Muscle of leg (tissue), 3 donors: ENCODE measurements at regions not wholly inside any gene's neighbourhood (a gene's known extent, or its start where the extent isn't known, plus 50 kb on each side); places are given as distances from the start of the nearest gene placed in this dataset.
"Not testable (repeated sequence)": the region's sequence is repeated elsewhere in the genome, so short reads cannot be mapped to it uniquely, and the experiment has no call there.

Experiments used
- DNase-seq: peaks from one replicate; pipeline ENCODE4 v3.0.0; 2013
- H3K27ac ChIP-seq: one replicate; pipeline ENCODE4 v1.5.1; 2013; ENCODE audit warnings: mild to moderate bottlenecking, low read length, control low read depth
- H3K27me3 ChIP-seq: one replicate; pipeline ENCODE4 v1.6.1; 2013; ENCODE audit warnings: low read length; ENCODE audit not compliant: control insufficient read depth, insufficient read depth
- H3K36me3 ChIP-seq: one replicate; pipeline ENCODE4 v1.6.1; 2013; ENCODE audit warnings: low read length; ENCODE audit not compliant: control insufficient read depth, insufficient read depth
- H3K4me1 ChIP-seq: one replicate; pipeline ENCODE4 v1.6.1; 2013; ENCODE audit warnings: low read length; ENCODE audit not compliant: control insufficient read depth, insufficient read depth
- H3K4me3 ChIP-seq: one replicate; pipeline ENCODE4 v1.5.1; 2013; ENCODE audit warnings: low read length, control low read depth
- H3K9me3 ChIP-seq: replicated peaks from 2 replicates; pipeline ENCODE4 v1.6.1; 2013; ENCODE audit warnings: low read depth, low read length; ENCODE audit not compliant: control insufficient read depth
- WGBS: methylation state at CpG from one replicate; pipeline ENCODE4 v1.1.5; 2013; ENCODE audit warnings: missing lambda C conversion rate; ENCODE audit not compliant: insufficient coverage; 5-methylcytosine and 5-hydroxymethylcytosine counted together

- no peak for DNase-seq
- WGBS, result 100% methylated on average over 1 of the region's 1 CpG
- H3K27ac ChIP-seq, result no peak overlapping the region
- no peaks in the 10 kb centered on the region for H3K36me3 ChIP-seq
- peaks cover 6% of the 10 kb centered on the region for H3K4me1 ChIP-seq
- no peak overlapping the region for H3K4me3 ChIP-seq
- H3K9me3 ChIP-seq, result no peaks in the 10 kb centered on the region
- no peaks in the 10 kb centered on the region for H3K27me3 ChIP-seq
Observed at GRCh38 chr2:126952216-126952615, 53.5 kb downstream of the TEX51 start.

GRCh38 chr2:126953483-126953882 is 54.8 kb downstream of the TEX51 start:
- H3K36me3 ChIP-seq, result no peaks in the 10 kb centered on the region
- 33% methylated on average over 1 of the region's 2 CpGs for WGBS
- H3K4me1 ChIP-seq, result peaks cover 6% of the 10 kb centered on the region
- H3K27ac ChIP-seq, result no peak overlapping the region
- DNase-seq, result no peak
- H3K27me3 ChIP-seq, result no peaks in the 10 kb centered on the region
- H3K9me3 ChIP-seq, result no peaks in the 10 kb centered on the region
- no peak overlapping the region for H3K4me3 ChIP-seq

- Histone ChIP-seq H3K27me3 (no peaks in the 10 kb centered on the region), H3K9me3 (no peaks in the 10 kb centered on the region), H3K27ac (no peak overlapping the region), H3K4me1 (no peaks in the 10 kb centered on the region), H3K36me3 (no peaks in the 10 kb centered on the region), H3K4me3 (no peak overlapping the region)
- DNase-seq, result no peak
- whole genome bisulfite sequencing, result no CpG with 5 or more reads among the region's 1 CpG
Observed at GRCh38 chr2:126954831-126955230, 56.1 kb downstream of the TEX51 start.

- H3K36me3 ChIP-seq, H3K4me3 ChIP-seq, H3K27ac ChIP-seq, H3K4me1 ChIP-seq, DNase-seq, H3K27me3 ChIP-seq, H3K9me3 ChIP-seq: not testable (repeated sequence)
- no CpG with 5 or more reads among the region's 4 CpGs for WGBS
Observed at GRCh38 chr2:126956773-126957172, 58.1 kb downstream of the TEX51 start.

GRCh38 chr2:126963390-126963789 is 64.7 kb downstream of the TEX51 start:
- peak overlapping the region; percentile 62 for H3K27ac ChIP-seq
- no peaks in the 10 kb centered on the region for H3K27me3 ChIP-seq
- 100% methylated on average over 3 of the region's 5 CpGs for WGBS
- no peaks in the 10 kb centered on the region for H3K36me3 ChIP-seq
- peaks cover 13% of the 10 kb centered on the region for H3K4me1 ChIP-seq
- peak; percentile 84 for DNase-seq
- no peak overlapping the region for H3K4me3 ChIP-seq
- H3K9me3 ChIP-seq, result no peaks in the 10 kb centered on the region

- no peak overlapping the region for H3K27ac ChIP-seq
- no peaks in the 10 kb centered on the region for H3K9me3 ChIP-seq
- H3K27me3 ChIP-seq, result peaks cover 5% of the 10 kb centered on the region
- WGBS, result 38% methylated on average over 1 of the region's 1 CpG
- no peaks in the 10 kb centered on the region for H3K36me3 ChIP-seq
- peaks cover 29% of the 10 kb centered on the region for H3K4me1 ChIP-seq
- no peak for DNase-seq
- H3K4me3 ChIP-seq, result no peak overlapping the region
Observed at GRCh38 chr2:126966601-126967000, 67.9 kb downstream of the TEX51 start.

GRCh38 chr2:126970583-126970982 is 71.9 kb downstream of the TEX51 start:
- H3K4me3 ChIP-seq, result no peak overlapping the region
- peak overlapping the region; percentile 74 for H3K27ac ChIP-seq
- 70% methylated on average over 1 of the region's 3 CpGs for WGBS

GRCh38 chr2:126971162-126971480 is 72.4 kb downstream of the TEX51 start:
- no peak for DNase-seq
- Histone ChIP-seq H3K4me3 (no peak overlapping the region), H3K36me3 (no peaks in the 10 kb centered on the region), H3K27me3 (peaks cover 8% of the 10 kb centered on the region), H3K4me1 (peaks cover 35% of the 10 kb centered on the region), H3K27ac (peak overlapping the region; percentile 74), H3K9me3 (no peaks in the 10 kb centered on the region)
- WGBS, result 80% methylated on average over 13 of the region's 14 CpGs

More at GRCh38 chr2:126970583-126970982, 71.9 kb downstream of the TEX51 start:
- Histone ChIP-seq H3K36me3 (no peaks in the 10 kb centered on the region), H3K27me3 (peaks cover 8% of the 10 kb centered on the region), H3K9me3 (no peaks in the 10 kb centered on the region), H3K4me1 (peaks cover 32% of the 10 kb centered on the region)
- peak; percentile 65 for DNase-seq

- no peaks in the 10 kb centered on the region for H3K9me3 ChIP-seq
- H3K36me3 ChIP-seq, result no peaks in the 10 kb centered on the region
- H3K4me3 ChIP-seq, result peak overlapping the region; percentile 24
- peaks cover 8% of the 10 kb centered on the region for H3K27me3 ChIP-seq
- peaks cover 40% of the 10 kb centered on the region for H3K4me1 ChIP-seq
- peak; percentile 85 for DNase-seq
- 21% methylated on average over 33 of the region's 43 CpGs for WGBS
- H3K27ac ChIP-seq, result peak overlapping the region; percentile 81
Observed at GRCh38 chr2:126971481-126972278, 73.0 kb downstream of the TEX51 start.

- peaks cover 40% of the 10 kb centered on the region for H3K4me1 ChIP-seq
- peak overlapping the region; percentile 79 for H3K27ac ChIP-seq
- H3K9me3 ChIP-seq, result no peaks in the 10 kb centered on the region
- peaks cover 8% of the 10 kb centered on the region for H3K27me3 ChIP-seq
- no peak overlapping the region for H3K4me3 ChIP-seq
- 17% methylated on average over 10 of the region's 10 CpGs for WGBS
- H3K36me3 ChIP-seq, result no peaks in the 10 kb centered on the region
- no peak for DNase-seq
Observed at GRCh38 chr2:126972279-126972626, 73.6 kb downstream of the TEX51 start.

GRCh38 chr2:126973745-126974144 is 75.1 kb downstream of the TEX51 start:
- WGBS, result no CpG with 5 or more reads among the region's 2 CpGs

More at GRCh38 chr2:126973745-126974144, 75.1 kb downstream of the TEX51 start:
- peaks cover 40% of the 10 kb centered on the region for H3K4me1 ChIP-seq
- H3K36me3 ChIP-seq, result no peaks in the 10 kb centered on the region
- DNase-seq, result no peak
- H3K9me3 ChIP-seq, result no peaks in the 10 kb centered on the region
- no peak overlapping the region for H3K27ac ChIP-seq
- no peak overlapping the region for H3K4me3 ChIP-seq
- H3K27me3 ChIP-seq, result peaks cover 8% of the 10 kb centered on the region
